GM11168 (cell line): ENCODE measurements at regions not wholly inside any gene's neighbourhood (a gene's known extent, or its start where the extent isn't known, plus 50 kb on each side); places are given as distances from the start of the nearest gene placed in this dataset.

Experiments
- in situ Hi-C: fragments of 300-500 bp; cut with MboI; formaldehyde crosslinking; loops from one replicate; pipeline ENCODE4 v1.12.0; 2022; ENCODE audit warnings: low sequenced_read_pairs; ENCODE audit not compliant: unreplicated experiment

GRCh38 chr4:79497001-79497400 is 89.0 kb upstream of the GK2 start:
- in situ Hi-C loops: no loop called here

- in situ Hi-C loops: no loop called here
Observed at GRCh38 chr4:79495447-79495846, 87.4 kb upstream of the GK2 start.

- in situ Hi-C loops: no loop called here
Observed at GRCh38 chr4:79492148-79492547, 84.1 kb upstream of the GK2 start.

- in situ Hi-C loops: no loop called here
Observed at GRCh38 chr4:79489506-79489905, 81.5 kb upstream of the GK2 start.

GRCh38 chr4:79476196-79476595 is 68.2 kb upstream of the GK2 start:
- in situ Hi-C loops: no loop called here

GRCh38 chr4:79473439-79473724 is 65.4 kb upstream of the GK2 start:
- in situ Hi-C loops: no loop called here

- in situ Hi-C loops: no loop called here
Observed at GRCh38 chr4:79472693-79473438, 64.8 kb upstream of the GK2 start.

GRCh38 chr4:79472036-79472435 is 64.0 kb upstream of the GK2 start:
- in situ Hi-C loops: no loop called here

GRCh38 chr4:79471309-79471708 is 63.3 kb upstream of the GK2 start:
- in situ Hi-C loops: no loop called here

GRCh38 chr4:79467246-79467932 is 59.4 kb upstream of the GK2 start:
- in situ Hi-C loops: no loop called here

- in situ Hi-C loops: no loop called here
Observed at GRCh38 chr4:79466621-79467020, 58.6 kb upstream of the GK2 start.
